ENCODE measurements at regions not wholly inside any gene's neighbourhood (a gene's known extent, or its start where the extent isn't known, plus 50 kb on each side); places are given as distances from the start of the nearest gene placed in this dataset.
A peak's percentile ranks its signal among the peaks of the same experiment; 100 is the strongest.

DNA sequence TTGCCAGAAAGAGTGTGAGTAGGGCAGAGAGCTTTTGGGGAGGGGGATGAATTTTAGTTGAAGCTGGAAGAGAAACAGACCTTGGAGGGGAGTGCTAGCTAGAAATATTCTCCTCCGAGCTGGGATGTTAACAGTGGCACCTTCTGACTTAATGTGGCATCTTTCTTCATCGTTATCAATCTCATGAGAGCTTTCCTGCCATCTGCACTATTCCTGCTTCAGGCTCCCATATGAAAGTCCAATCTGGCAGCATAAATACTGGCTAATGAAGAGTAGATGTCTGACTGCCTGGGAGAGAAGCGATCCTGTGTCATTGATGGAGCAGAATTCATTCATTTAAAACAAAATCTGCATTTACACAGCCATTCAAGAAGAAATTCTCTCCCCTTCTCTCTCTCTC, 284.5 kb downstream of the TMEM38B start:
- TF ChIP-seq, protein P1, sequence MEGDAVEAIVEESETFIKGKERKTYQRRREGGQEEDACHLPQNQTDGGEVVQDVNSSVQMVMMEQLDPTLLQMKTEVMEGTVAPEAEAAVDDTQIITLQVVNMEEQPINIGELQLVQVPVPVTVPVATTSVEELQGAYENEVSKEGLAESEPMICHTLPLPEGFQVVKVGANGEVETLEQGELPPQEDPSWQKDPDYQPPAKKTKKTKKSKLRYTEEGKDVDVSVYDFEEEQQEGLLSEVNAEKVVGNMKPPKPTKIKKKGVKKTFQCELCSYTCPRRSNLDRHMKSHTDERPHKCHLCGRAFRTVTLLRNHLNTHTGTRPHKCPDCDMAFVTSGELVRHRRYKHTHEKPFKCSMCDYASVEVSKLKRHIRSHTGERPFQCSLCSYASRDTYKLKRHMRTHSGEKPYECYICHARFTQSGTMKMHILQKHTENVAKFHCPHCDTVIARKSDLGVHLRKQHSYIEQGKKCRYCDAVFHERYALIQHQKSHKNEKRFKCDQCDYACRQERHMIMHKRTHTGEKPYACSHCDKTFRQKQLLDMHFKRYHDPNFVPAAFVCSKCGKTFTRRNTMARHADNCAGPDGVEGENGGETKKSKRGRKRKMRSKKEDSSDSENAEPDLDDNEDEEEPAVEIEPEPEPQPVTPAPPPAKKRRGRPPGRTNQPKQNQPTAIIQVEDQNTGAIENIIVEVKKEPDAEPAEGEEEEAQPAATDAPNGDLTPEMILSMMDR (IDR thresholded peaks at IDR 0.05; ENCODE audit: low read depth, low read length, missing control alignments) = no peak
- DNase-seq (ENCODE audit: extremely low read depth, low read depth) = no peak
- no peak overlapping the region for H3K4me3 ChIP-seq (replicated peaks; ENCODE audit: low read depth, low read length)

DNA sequence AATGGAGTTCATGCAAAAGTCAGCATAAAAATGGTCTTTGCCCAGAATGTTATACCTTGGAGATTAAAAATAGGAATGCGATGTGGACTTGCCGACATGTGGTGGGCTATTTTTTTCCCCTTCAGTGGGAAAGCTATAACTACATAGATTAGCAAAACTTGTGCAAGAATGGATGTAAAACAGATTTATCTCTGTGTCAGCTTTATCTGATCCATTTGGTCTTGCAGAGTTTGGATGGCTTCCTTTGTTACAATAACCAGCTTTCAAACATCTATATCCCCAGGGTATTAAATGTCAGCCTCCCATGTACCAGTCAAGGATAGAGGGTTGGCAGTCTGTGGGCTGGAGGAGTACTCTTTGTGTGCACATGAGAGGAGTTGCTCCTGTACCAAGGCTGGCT, 284.9 kb downstream of the TMEM38B start:
- no peak for DNase-seq (ENCODE audit: extremely low read depth, low read depth)
- TF ChIP-seq, protein P1 (IDR thresholded peaks at IDR 0.05; ENCODE audit: low read depth, low read length, missing control alignments) = no peak
- no peak overlapping the region for H3K4me3 ChIP-seq (replicated peaks; ENCODE audit: low read depth, low read length)

DNA sequence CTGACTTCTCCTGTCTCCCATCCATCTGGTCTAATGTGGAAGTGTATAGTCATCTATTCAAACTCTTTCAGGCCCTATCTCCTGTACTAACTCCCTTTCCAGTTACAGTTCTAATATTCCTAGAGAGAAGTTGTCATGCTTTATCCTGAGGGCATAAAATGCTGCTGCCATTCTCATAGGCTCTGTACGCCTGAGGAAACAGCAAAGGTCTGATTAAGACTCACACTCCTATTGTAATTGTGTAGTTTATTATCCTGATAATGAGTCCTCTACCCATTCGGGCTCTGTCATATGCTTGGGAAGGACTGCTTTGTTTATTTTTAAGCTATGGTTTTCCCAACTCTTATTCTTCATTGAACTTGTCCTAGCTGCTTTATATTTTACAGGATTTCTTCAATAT, 290.4 kb downstream of the TMEM38B start:
- DNase-seq (ENCODE audit: extremely low read depth, low read depth) = no peak
- TF ChIP-seq, protein P1 (IDR thresholded peaks at IDR 0.05; ENCODE audit: low read depth, low read length, missing control alignments) = no peak
- H3K4me3 ChIP-seq (replicated peaks; ENCODE audit: low read depth, low read length) = no peak overlapping the region

DNA sequence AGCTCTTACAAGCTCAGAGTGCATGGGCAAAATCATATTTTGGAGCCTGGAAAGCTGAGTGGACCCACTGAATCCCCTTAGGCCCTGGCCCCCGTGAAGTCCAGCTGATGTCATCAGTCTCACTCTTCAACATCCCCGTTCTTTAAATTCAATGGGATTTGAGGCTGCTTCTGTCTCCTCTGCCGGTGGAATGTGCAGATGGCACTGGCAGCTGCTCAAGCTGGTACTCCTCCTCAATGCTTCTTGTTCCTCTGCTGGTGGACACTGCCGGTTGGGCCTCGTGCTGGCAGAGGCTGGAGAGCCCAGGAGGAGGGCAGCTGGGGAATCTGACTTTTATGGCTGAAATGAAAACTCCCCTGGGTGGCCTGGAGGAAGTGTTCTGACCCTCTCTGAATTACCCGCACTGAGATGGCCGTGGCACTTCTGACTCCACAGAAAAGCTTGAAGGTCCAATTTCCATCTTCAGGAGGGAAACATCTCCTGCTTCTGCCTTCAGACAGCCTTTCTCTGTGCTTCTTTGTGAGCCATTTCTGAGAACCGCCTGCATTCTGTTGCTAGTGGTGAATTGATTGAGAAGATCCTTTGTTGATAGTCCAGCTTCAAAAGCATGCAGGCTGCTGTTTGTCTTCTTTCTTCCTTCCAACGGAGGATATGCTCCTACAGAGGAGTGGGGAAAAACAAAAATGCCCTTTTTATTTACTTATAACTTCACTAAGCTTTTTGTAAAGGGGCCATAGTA, 298.9 kb downstream of the TMEM38B start:
- no peak overlapping the region for H3K4me3 ChIP-seq (replicated peaks; ENCODE audit: low read depth, low read length)
- TF ChIP-seq, protein P1 (IDR thresholded peaks at IDR 0.05; ENCODE audit: low read depth, low read length, missing control alignments) = no peak
- no peak for DNase-seq (ENCODE audit: extremely low read depth, low read depth)

DNA sequence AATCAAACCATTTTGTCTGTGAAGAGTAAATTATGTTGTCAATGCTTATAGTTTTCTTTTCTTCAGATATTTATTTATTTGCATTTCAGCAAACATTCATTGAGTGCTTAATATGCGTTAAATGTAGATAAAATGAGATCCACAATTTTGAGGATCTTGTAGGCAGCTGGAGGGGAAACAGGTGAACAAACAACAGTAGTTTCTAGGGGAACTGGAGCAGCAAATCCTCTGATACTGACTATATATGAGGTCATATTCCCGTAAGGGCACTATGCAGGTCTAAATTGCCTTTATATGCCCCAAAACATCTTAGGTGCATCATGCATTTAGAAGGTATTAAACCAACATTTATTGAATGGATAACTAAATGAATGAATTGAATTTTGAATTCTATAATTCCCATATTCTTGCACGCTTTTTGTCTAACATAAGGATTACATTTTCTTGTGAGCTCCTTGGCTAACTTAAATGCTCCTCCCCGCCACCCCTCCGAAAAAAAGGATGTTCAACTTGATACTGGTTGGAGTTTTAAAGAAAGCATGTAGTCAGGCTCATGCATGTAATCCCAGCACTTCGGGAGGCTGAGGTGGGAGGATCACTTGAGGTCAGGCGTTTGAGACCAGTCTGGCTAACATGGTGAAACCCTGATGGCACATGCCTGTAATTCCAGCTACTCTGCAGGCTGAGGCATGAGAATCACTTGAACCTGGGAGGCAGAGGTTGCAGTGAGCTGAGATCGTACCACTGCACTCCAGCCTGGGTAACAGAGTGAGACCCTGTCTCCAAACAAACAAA, 299.8 kb downstream of the TMEM38B start:
- DNase-seq (ENCODE audit: extremely low read depth, low read depth) = no peak
- H3K4me3 ChIP-seq (replicated peaks; ENCODE audit: low read depth, low read length) = no peak overlapping the region
- TF ChIP-seq, protein P1 (IDR thresholded peaks at IDR 0.05; ENCODE audit: low read depth, low read length, missing control alignments) = no peak

DNA sequence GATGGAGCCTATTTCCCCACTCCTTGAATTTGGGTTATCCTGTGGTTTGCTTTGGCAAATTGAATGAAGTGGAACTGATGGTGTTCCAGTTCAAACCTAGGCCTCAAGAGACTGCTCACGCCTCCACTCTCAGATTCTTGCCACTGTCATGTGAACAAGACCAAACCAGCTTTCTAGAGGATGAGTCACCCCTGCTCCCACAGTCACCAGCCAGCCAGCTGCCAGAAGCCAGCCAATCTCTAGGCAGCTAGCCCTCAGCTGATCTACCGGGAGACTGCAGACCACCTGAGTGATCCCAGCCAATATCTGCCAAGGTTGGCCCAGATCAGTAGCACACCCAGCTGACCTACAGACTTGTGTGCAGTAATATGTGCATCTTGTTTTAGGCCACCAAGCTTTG, 300.6 kb downstream of the TMEM38B start:
- TF ChIP-seq, protein P1 (IDR thresholded peaks at IDR 0.05; ENCODE audit: low read depth, low read length, missing control alignments) = no peak
- no peak overlapping the region for H3K4me3 ChIP-seq (replicated peaks; ENCODE audit: low read depth, low read length)
- peak; percentile 12 for DNase-seq (ENCODE audit: extremely low read depth, low read depth)
